Keratinocyte (primary cell): ENCODE measurements at regions not wholly inside any gene's neighbourhood (a gene's known extent, or its start where the extent isn't known, plus 50 kb on each side); places are given as distances from the start of the nearest gene placed in this dataset.

Source experiments
- EZH2 ChIP-seq: IDR thresholded peaks from one replicate; pipeline ENCODE4 v1.6.1; 2012; ENCODE audit warnings: inconsistent platforms, mild to moderate bottlenecking, low read length, moderate library complexity
- TF ChIP-seq, protein P1 (sequence below), 3 experiments: IDR thresholded peaks in 1 of 3; conservative IDR thresholded peaks in 1 of 3; optimal IDR thresholded peaks in 1 of 3; 2 replicates in 2 of 3; 3 replicates in 1 of 3; pipeline versions ENCODE3 to v1.5.1; 2011; ENCODE audit warnings: low read length in 3 of 3, mild to moderate bottlenecking in 3 of 3, moderate library complexity in 2 of 3, control low read depth in 1 of 3, inconsistent platforms in 1 of 3; ENCODE audit not compliant: insufficient read depth in 2 of 3; ENCODE audit errors: extremely low read depth in 1 of 3

DNA sequence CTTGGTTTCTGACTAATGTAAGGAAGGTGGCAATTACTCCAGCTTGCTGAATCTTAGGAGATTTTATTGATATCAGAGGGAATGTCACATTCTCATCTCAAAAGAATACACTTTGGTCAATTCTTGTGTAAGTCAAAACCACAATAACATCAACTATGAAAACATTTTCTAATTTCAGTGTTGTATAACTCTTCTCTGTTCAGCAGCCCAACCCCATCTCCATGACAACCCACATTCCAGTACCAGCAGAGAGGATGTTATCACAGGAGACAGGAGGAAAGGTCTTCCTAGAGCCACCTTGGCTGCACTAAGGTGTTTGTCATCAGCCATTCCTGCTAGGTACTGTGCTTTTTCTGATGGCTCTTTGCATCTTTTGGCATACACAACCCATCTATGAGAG is 529.1 kb upstream of the BRINP1 start:
- TF ChIP-seq, protein P1, sequence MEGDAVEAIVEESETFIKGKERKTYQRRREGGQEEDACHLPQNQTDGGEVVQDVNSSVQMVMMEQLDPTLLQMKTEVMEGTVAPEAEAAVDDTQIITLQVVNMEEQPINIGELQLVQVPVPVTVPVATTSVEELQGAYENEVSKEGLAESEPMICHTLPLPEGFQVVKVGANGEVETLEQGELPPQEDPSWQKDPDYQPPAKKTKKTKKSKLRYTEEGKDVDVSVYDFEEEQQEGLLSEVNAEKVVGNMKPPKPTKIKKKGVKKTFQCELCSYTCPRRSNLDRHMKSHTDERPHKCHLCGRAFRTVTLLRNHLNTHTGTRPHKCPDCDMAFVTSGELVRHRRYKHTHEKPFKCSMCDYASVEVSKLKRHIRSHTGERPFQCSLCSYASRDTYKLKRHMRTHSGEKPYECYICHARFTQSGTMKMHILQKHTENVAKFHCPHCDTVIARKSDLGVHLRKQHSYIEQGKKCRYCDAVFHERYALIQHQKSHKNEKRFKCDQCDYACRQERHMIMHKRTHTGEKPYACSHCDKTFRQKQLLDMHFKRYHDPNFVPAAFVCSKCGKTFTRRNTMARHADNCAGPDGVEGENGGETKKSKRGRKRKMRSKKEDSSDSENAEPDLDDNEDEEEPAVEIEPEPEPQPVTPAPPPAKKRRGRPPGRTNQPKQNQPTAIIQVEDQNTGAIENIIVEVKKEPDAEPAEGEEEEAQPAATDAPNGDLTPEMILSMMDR (optimal IDR thresholded peaks at IDR 0.05 in 1 of 3, IDR thresholded peaks at IDR 0.05 in 1 of 3, conservative IDR thresholded peaks at IDR 0.05 in 1 of 3; ENCODE audit: extremely low read depth in 1 of 3, insufficient read depth in 2 of 3, low read length in 3 of 3): no peak
- no peak for TF ChIP-seq EZH2
